SK-N-SH (cell line): ENCODE measurements at regions not wholly inside any gene's neighbourhood (a gene's known extent, or its start where the extent isn't known, plus 50 kb on each side); places are given as distances from the start of the nearest gene placed in this dataset.

Experiments
- NRF1 ChIP-seq: IDR thresholded peaks from 2 replicates; pipeline ENCODE4 v1.6.1; 2012; ENCODE audit warnings: low read depth, mild to moderate bottlenecking, low read length
- TAF1 ChIP-seq: IDR thresholded peaks from 2 replicates; pipeline ENCODE4 v1.6.1; 2012; ENCODE audit warnings: low read depth, mild to moderate bottlenecking, low read length, moderate library complexity, borderline replicate concordance

- TF ChIP-seq NRF1 (no peak), TAF1 (no peak)
These were observed 2263.9 kb upstream of the WWC1 start for GRCh38 chr5:166027582-166027981.
